LHCN-M2 (cell line): ENCODE measurements at regions not wholly inside any gene's neighbourhood (a gene's known extent, or its start where the extent isn't known, plus 50 kb on each side); places are given as distances from the start of the nearest gene placed in this dataset.

Experiments
- DNase-seq: peaks from one replicate; pipeline ENCODE4 v3.0.0-alpha.2; 2012; ENCODE audit warnings: low read depth

- peak; percentile 89 for DNase-seq
Observed at GRCh38 chr9:95822583-95823431, 52.7 kb upstream of the ERCC6L2 start.

GRCh38 chr9:95822015-95822414 lies 53.5 kb upstream of the ERCC6L2 start:
- DNase-seq = no peak

GRCh38 chr9:95820074-95820473 lies 55.4 kb upstream of the ERCC6L2 start:
- no peak for DNase-seq

GRCh38 chr9:95819636-95820035 lies 55.9 kb upstream of the ERCC6L2 start:
- DNase-seq = no peak

- no peak for DNase-seq
Observed at GRCh38 chr9:95817205-95817604, 58.3 kb upstream of the ERCC6L2 start.

GRCh38 chr9:95816716-95817115 lies 58.8 kb upstream of the ERCC6L2 start:
- peak; percentile 30 for DNase-seq

GRCh38 chr9:95815961-95816360 lies 59.5 kb upstream of the ERCC6L2 start:
- no peak for DNase-seq

GRCh38 chr9:95815133-95815532 lies 60.4 kb upstream of the ERCC6L2 start:
- DNase-seq = peak; percentile 68

- no peak for DNase-seq
Observed at GRCh38 chr9:95813923-95814322, 61.6 kb upstream of the ERCC6L2 start.

GRCh38 chr9:95810814-95811213 lies 64.7 kb upstream of the ERCC6L2 start:
- no peak for DNase-seq

GRCh38 chr9:95810133-95810532 lies 65.4 kb upstream of the ERCC6L2 start:
- no peak for DNase-seq

GRCh38 chr9:95809686-95810085 lies 65.8 kb upstream of the ERCC6L2 start:
- no peak for DNase-seq

- no peak for DNase-seq
Observed at GRCh38 chr9:95808011-95808410, 67.5 kb upstream of the ERCC6L2 start.

GRCh38 chr9:95807326-95807947 lies 68.1 kb upstream of the ERCC6L2 start:
- DNase-seq = no peak

GRCh38 chr9:95803197-95803596 lies 72.3 kb upstream of the ERCC6L2 start:
- no peak for DNase-seq

GRCh38 chr9:95801797-95802196 lies 73.7 kb upstream of the ERCC6L2 start:
- no peak for DNase-seq

- DNase-seq = no peak
Observed at GRCh38 chr9:95796029-95796428, 79.5 kb upstream of the ERCC6L2 start.

GRCh38 chr9:95793924-95794828 lies 81.3 kb upstream of the ERCC6L2 start:
- peak; percentile 92 for DNase-seq

- DNase-seq = no peak
Observed at GRCh38 chr9:95791695-95792094, 83.8 kb upstream of the ERCC6L2 start.

GRCh38 chr9:95791286-95791685 lies 84.2 kb upstream of the ERCC6L2 start:
- DNase-seq = no peak

- no peak for DNase-seq
Observed at GRCh38 chr9:95788521-95788991, 86.9 kb upstream of the ERCC6L2 start.

- DNase-seq = no peak
Observed at GRCh38 chr9:95788021-95788420, 87.5 kb upstream of the ERCC6L2 start.
